GM12874 (cell line): ENCODE measurements at regions not wholly inside any gene's neighbourhood (a gene's known extent, or its start where the extent isn't known, plus 50 kb on each side); places are given as distances from the start of the nearest gene placed in this dataset.

Experiments
- CTCF ChIP-seq: IDR thresholded peaks from 2 replicates; pipeline ENCODE4 v1.5.1; 2011; ENCODE audit warnings: low read depth, mild to moderate bottlenecking, control low read depth, low read length, moderate library complexity; ENCODE audit not compliant: insufficient read depth

DNA sequence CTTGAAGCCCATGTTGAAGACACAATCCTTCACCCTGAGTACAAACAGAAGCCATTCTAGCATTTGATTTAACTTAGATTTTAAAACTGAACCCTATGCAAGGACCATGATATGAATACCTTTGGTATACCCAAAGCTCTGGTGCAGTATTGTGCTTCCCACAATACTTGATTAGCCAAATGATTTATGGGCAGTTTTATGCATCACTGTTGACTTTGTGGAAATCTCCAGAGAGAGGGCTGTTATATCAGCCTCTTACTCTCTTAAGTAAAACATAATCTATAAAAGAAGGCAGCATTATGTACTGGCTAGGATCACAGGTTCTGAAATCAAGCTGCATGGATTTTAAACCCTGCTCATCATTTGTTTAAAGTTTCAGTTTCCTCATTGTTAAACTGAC, 762.8 kb downstream of the EFNA5 start:
- TF ChIP-seq CTCF, result no peak

GRCh38 chr5:106906199-106906598, 764.5 kb downstream of the EFNA5 start:
- no peak for TF ChIP-seq CTCF

DNA sequence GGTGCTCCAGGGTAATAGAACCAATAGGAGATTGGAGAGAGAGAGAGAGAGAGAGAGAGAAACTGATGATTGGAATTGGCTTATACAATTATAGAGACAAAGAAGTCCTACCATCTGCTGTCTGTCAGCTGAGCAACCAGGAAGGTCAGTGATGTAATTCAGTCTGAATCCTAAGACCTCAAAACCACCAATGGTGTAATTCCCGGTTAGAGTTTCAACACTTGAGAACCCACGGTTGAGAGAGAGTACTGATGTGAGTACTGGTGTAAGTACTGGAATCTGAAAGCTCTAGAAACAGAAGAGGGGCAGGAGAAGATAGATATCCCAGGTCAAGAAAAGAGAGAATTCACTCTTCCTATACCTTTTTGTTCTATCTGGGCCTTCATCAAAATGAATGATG, 775.8 kb downstream of the EFNA5 start:
- no peak for TF ChIP-seq CTCF

DNA sequence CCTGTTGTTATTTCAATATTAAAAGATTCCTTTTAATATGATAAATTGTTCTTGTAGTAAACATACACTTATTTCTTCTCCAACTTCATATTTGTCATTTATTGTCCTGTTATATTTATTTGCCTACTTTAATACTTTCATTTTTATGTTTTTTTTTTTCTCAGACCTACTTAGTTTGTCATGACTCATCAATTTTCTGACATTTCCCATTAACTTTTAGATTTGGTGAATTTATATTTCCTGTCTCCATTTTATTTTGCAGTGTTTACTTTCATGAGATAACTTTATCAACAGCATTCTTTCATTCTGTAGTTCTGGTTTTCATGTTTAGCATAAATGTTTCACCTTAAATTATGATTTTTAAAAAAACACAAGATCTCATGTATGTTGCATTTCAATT, 788.7 kb downstream of the EFNA5 start:
- no peak for TF ChIP-seq CTCF

- TF ChIP-seq CTCF, result no peak
These were observed 790.1 kb downstream of the EFNA5 start for GRCh38 chr5:106880656-106881055.

DNA sequence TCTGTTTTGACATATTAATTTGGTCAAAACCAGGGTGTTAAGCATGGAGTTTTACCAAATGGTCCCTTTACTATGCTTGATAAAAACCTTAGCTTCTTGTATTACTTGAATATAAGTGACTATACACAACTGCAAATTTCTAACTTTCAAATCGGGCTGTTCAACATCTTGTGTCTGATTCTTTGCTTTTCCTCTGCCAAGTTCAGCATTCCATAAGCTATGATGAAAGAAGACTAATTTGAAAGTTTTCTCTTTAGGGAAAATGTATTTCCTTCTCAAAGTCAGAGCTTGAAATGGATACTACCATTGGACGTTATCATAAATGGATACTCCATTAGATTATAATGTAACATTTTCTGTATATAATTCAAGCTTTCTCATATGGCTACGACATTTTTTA, 792.9 kb downstream of the EFNA5 start:
- TF ChIP-seq CTCF, result no peak

DNA sequence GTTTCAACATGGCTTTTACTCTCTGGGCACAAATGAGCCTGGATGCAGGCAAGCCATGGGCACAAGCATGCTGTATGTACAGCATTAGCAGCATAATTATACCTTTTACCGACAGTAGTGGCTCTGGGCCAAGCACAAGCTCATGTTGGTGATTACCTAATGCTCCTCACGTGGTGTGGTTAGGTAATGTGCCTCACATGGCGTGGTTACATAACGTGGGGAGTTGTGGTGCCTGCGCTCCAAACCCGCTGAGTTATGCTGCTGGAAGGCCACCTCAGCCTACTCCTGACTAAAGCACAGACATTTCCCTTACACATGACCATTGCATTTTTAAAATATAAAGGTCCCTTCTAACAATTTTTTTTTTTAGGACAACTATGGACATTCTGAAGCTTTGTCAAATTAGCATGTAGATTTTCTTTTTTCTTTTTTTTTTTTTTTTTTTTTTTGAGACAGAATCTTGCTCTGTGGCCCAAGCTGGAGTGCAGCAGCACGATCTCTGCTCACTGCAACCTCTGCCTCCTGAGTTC, 794.0 kb downstream of the EFNA5 start:
- TF ChIP-seq CTCF, result no peak

GRCh38 chr5:106876298-106876622, 794.5 kb downstream of the EFNA5 start:
- TF ChIP-seq CTCF, result no peak
